DMS 273 (cell line): ENCODE measurements at regions not wholly inside any gene's neighbourhood (a gene's known extent, or its start where the extent isn't known, plus 50 kb on each side); places are given as distances from the start of the nearest gene placed in this dataset.

Source experiments
- DNase-seq: peaks from one replicate; lab custom pipeline; 2025; ENCODE audit not compliant: unreplicated experiment; lab: John Stamatoyannopoulos, UW

- DNase-seq, result no peak
These were observed 415.3 kb downstream of the CETN3 start for GRCh38 chr5:89994266-89994665.

GRCh38 chr5:89992201-89992600 is 417.4 kb downstream of the CETN3 start:
- no peak for DNase-seq

- no peak for DNase-seq
These were observed 418.0 kb downstream of the CETN3 start for GRCh38 chr5:89991592-89991991.

- no peak for DNase-seq
These were observed 419.8 kb downstream of the CETN3 start for GRCh38 chr5:89989776-89990175.

- DNase-seq, result no peak
These were observed 420.4 kb downstream of the CETN3 start for GRCh38 chr5:89988998-89989655.

- no peak for DNase-seq
These were observed 421.3 kb downstream of the CETN3 start for GRCh38 chr5:89988129-89988810.

- DNase-seq, result no peak
These were observed 426.3 kb downstream of the CETN3 start for GRCh38 chr5:89983216-89983615.

- no peak for DNase-seq
These were observed 427.4 kb downstream of the CETN3 start for GRCh38 chr5:89981878-89982773.

GRCh38 chr5:89981021-89981420 is 428.5 kb downstream of the CETN3 start:
- no peak for DNase-seq

- no peak for DNase-seq
These were observed 436.0 kb downstream of the CETN3 start for GRCh38 chr5:89973516-89973915.

- DNase-seq, result no peak
These were observed 436.7 kb downstream of the CETN3 start for GRCh38 chr5:89972901-89973300.

GRCh38 chr5:89968958-89969381 is 440.6 kb downstream of the CETN3 start:
- no peak for DNase-seq

GRCh38 chr5:89967771-89968444 is 441.6 kb downstream of the CETN3 start:
- DNase-seq, result no peak

- no peak for DNase-seq
These were observed 452.7 kb downstream of the CETN3 start for GRCh38 chr5:89956838-89957237.

- DNase-seq, result no peak
These were observed 454.6 kb downstream of the CETN3 start for GRCh38 chr5:89954916-89955315.

GRCh38 chr5:89951876-89952275 is 457.7 kb downstream of the CETN3 start:
- DNase-seq, result no peak

GRCh38 chr5:89950234-89950633 is 459.3 kb downstream of the CETN3 start:
- DNase-seq, result no peak

GRCh38 chr5:89948977-89949376 is 460.6 kb downstream of the CETN3 start:
- no peak for DNase-seq

- DNase-seq, result no peak
These were observed 462.6 kb downstream of the CETN3 start for GRCh38 chr5:89946916-89947315.

- no peak for DNase-seq
These were observed 463.0 kb downstream of the CETN3 start for GRCh38 chr5:89946508-89946907.

GRCh38 chr5:89942171-89942570 is 467.4 kb downstream of the CETN3 start:
- DNase-seq, result no peak
